ENCODE measurements at regions not wholly inside any gene's neighbourhood (a gene's known extent, or its start where the extent isn't known, plus 50 kb on each side); places are given as distances from the start of the nearest gene placed in this dataset.

DNA sequence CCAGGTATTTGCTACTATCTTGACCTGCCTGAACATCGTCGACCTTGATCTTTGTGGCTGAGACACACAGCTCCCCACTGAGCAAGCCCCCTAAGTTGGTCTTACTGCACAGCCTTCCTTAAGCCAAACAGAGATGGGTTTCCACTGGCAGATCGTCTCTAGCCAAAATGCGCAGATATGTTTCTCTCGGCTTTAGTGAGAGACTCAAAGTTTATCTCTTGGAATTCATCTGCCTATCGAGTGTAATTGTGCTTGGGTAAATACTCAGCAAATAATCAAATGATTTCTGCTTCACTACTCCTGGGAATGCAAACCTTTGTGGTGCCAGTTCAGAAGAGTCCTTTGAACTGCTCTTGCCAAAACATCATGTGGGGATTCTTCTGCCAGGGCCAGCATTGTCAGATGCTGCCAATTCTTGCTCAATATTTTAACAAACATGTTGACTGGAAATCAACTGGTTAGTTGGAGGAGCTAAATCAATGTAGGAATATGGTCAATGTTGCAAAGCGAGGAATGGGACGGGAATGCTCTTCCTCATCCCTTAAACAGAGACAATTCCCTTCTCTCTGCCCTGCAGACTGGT lies 141.2 kb upstream of the SLC28A3 start:
- TF ChIP-seq GATA3 (IDR thresholded peaks at IDR 0.05; ENCODE audit: low read depth, low read length), result no peak
- TF ChIP-seq GATA2 (IDR thresholded peaks at IDR 0.05; ENCODE audit: low read depth, low read length), result no peak
